GM21737 (cell line): ENCODE measurements at regions not wholly inside any gene's neighbourhood (a gene's known extent, or its start where the extent isn't known, plus 50 kb on each side); places are given as distances from the start of the nearest gene placed in this dataset.

Source experiments
- ATAC-seq: cut with Tn5 transposase; IDR thresholded peaks from one replicate; pipeline ENCODE4 v1.9.1; 2021; ENCODE audit warnings: mild to moderate bottlenecking, moderate library complexity; ENCODE audit not compliant: unreplicated experiment

- ATAC-seq, result no peak
Observed at GRCh38 chr18:71028285-71028762, 739.5 kb downstream of the SOCS6 start.

- ATAC-seq, result no peak
Observed at GRCh38 chr18:71027531-71027930, 738.7 kb downstream of the SOCS6 start.

DNA sequence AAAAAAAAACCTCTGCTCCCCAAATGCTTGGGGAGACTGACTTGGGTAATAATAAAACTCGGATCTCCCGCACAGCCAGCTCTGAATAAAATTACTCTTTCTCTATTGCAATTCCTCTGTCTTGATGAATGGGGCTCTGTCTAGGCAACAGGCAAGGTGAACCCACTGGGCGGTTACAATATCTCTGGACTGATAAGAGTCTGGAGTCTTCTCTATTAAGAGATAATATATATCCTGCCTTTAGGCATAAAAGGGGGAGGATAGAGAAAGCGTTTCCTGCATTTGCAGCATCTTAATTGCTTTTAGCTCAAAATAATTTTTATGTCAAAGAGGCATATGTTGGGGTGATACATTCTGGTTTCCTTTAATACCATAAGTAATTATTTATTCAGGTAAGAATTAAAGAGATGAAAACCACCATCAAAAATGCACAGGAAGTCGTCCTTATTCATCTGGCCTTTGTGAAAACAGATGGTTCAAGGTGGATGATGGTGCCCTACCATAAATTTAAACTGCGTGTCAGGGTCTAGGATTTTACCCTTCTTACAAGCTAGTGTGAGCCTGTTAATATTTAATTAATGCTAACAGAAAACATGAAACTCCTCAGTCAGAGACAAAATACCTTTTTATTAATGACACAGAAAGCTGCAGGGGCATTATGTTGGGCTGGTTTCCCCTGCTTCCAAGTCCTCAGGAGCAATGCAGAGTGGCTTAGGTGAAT lies 736.8 kb downstream of the SOCS6 start:
- no peak for ATAC-seq

DNA sequence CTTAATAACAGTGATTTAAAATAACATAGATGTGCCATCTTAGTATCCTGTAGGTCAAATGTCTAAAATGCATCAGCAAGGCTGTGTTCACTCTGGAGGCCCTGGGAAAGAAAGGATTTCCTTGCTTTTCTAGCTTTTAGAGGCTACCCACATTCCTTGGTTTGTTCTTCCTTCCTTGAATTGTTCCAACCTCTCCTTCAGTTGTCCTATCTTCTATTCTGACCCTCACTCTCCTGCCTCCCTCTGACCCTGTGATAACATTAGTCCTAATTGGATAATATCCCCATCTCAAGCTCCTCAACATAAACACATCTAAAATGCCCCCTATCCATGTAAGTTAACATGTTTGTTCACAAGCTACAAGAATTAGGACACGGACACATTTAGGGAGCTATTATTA lies 733.5 kb downstream of the SOCS6 start:
- no peak for ATAC-seq

DNA sequence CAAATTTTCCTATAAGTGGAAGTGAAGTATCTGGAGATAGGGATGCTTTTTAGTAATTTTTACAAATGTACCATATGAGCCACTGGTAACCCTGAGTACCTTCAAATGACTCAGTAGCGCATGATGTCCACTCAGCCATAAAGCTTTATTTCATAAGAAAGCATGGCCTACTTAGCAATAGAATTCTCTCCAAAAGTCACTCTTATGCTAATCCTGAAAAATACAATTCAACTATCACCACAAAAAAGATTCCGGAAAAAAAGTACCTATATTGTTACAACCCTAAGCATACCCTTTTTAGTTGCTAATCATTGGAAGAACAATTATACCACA lies 732.2 kb downstream of the SOCS6 start:
- ATAC-seq, result no peak

DNA sequence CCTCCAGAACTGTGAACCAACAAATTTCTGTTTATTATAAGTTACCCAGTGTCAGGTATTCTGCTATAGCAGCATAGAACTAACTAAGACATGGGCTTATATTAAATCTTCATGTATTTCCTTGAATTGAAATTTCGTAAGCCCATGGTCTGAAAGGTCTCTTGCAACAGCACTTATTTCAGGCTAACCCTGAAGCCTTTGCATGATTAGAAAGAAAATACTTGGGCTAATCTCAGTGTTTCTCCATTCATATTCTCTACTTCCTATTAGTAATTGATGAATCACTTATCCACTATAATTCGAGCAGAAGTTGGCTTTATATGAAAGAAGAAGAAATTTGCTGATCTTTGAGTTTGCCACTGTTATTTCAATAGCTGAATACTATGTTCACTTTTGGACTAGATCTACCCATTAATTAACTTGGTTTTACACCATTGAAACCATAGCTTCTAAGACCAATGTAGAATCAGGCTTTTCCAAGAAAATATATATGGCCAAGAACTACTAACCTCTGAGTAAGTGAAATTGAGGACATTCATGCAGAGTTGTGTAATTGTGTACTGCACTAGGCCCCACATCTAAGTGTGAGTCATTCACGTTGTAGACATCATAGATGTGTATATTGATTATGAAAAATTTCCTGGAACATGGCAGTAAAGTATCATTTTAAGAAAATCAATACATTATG lies 731.6 kb downstream of the SOCS6 start:
- ATAC-seq, result no peak

- no peak for ATAC-seq
Observed at GRCh38 chr18:71018816-71019215, 730.0 kb downstream of the SOCS6 start.

DNA sequence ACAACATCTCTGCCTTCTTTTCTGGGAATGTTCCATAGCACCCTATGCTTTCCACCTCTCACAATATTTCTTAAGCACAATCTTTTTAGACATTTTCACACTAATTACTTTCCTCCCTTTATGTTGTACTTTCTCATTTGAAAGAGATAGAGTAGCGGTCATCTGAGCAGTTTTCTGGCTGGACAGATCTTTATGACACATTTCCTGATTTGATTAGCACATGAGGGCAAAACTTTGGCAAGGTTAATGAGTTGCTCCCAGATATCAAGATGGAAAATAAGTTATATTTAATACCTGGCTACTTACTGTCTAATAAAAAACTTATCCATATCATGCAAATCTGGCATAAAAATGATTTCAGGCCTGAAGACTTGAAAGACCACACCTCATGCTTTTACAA lies 723.9 kb downstream of the SOCS6 start:
- ATAC-seq, result no peak

DNA sequence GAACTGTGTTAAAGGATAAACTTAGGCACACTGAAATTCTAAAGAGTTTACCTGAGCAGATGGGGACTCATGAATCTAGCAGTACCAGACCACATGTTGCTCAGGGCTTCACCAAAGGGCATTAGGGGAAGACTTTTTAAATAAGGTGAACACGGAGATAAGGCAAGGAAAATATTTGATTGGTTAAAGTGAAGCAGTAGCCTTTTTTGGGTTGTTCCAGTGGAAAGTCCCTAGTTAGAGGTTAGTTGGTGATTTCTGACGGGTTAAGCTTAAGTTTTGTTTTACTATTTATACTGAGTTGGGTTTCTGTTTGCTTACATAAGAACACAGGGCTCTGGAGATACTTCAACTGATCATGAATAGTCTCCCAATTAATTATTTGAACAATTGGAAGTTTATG lies 722.5 kb downstream of the SOCS6 start:
- no peak for ATAC-seq

- ATAC-seq, result no peak
Observed at GRCh38 chr18:71008257-71008656, 719.4 kb downstream of the SOCS6 start.

DNA sequence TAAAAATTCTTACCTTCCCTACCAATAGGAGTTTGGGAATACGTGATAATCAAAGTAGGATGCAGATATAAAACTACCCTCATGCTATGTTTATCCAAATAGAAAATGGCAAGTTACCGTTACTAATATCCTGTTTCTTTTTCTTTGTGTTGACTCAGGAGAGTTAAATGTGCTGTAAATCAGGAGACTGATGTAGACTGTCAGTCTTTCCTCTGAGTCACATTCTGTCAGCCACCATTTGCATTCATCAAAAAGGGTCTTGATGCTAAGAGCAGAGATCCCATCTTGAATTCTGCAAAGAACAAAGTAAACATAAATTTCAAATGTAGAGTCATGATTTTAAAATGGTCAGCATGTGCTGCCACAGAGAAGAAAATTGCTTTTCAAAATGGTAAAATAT lies 712.8 kb downstream of the SOCS6 start:
- ATAC-seq, result no peak

DNA sequence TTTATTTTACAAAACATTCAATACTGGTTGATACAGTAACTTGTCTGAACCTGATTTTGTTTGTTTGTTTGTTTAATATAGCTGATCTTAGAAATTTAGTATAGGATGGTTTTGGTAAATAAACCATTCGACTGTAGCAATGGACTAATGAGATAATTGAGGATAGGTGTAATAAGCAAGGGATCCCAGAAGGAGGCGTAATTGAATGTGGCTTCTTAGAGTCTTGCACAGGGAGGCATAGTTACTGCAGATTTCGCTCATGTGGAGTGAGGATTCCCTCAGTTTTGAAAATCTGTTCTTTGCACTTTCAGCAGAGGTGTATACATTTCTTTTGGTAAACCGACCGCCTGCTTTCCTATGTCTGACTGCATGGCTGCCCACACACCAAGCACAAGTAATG lies 709.6 kb downstream of the SOCS6 start:
- ATAC-seq, result no peak

DNA sequence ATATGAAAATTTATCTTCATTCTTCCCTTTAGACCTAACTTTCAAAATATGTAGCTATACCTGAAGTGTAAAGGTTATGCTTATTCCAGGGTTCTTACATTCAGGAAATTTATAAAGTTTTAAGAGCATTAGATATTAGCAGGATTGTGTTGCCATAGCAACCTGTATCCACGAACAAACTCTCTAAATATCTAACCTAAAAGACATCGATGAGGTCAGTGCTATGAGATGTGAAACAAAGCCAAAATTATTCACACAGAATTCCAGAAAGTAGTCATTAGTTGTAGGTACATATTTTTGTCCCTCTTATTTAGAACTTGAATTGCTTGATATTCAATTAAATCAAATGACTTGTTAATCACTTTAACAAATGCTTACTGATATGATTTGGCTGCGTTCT lies 705.3 kb downstream of the SOCS6 start:
- no peak for ATAC-seq

DNA sequence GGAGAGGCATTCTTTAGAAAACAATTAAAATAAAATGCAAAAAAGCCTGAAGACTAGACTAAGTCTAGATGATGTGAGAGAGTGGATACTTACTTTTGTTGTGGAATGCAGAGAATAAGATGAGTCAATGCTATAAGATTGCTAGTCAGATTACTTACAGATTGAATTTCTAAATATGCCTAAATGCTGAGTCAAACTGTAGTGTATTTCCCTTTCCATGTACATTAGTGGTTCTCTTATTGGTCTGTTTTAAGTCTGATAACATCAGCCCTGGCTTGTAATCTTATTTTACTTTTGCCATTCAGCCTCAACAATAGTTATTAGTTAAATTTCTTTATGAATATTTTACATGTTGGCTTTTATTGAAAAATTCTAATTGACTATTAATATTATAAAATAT lies 702.7 kb downstream of the SOCS6 start:
- ATAC-seq, result no peak

DNA sequence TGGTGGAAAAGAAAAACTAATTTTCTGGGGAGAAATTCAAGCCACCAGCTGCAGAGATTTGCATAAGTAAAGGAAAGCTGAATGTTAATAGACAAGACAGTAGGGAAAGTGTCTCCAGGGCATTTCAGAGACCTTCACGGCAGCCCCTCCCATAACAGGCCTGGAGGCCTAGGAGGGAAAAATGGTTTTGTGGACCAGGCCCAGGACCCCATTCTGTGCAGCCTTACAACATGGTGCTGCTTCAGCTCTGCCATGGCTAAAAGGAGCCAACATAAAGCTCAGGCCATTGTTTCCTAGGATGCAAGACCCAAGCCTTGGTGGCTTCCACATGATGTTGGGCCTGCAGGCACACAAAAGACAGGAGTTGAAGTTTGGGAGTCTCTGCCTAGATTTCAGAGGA lies 697.1 kb downstream of the SOCS6 start:
- ATAC-seq, result no peak

GRCh38 chr18:70982292-70982691 lies 693.4 kb downstream of the SOCS6 start:
- no peak for ATAC-seq

DNA sequence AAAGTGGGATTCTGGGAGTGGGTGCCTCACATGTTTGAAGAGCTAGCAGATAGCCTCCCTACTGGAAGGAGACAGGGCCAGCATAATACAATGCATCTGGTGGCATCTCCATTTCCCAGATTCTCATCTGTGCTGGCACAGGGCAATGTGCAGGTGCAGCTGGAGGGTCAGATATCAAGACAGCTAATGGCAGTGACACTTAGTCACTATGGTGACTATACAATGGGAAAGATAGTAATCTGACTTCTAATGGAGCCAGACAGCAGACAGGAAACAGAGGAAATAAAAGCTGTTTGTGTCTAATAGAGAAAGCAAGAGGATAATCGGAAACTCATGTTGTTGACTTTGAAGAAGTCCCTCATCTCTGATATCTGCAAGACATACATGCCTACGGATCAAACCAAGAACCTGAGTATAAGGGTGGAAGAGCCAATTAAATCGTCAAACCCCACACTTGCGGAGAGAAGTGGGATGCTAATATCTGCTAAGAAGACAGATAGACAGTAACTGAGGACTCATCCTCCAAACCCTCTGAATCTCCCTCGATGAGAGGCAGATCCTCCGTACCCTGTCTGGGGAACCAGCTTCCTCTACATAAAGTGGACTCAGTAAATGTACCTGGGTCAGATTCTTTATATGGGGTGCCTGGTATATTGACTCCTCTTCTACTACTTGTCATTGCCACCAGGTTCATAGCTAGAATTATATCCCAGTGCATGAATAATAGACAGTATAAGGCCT lies 692.7 kb downstream of the SOCS6 start:
- ATAC-seq, result no peak

- ATAC-seq, result no peak
Observed at GRCh38 chr18:70973626-70974025, 684.8 kb downstream of the SOCS6 start.

- no peak for ATAC-seq
Observed at GRCh38 chr18:70966419-70966818, 677.6 kb downstream of the SOCS6 start.

DNA sequence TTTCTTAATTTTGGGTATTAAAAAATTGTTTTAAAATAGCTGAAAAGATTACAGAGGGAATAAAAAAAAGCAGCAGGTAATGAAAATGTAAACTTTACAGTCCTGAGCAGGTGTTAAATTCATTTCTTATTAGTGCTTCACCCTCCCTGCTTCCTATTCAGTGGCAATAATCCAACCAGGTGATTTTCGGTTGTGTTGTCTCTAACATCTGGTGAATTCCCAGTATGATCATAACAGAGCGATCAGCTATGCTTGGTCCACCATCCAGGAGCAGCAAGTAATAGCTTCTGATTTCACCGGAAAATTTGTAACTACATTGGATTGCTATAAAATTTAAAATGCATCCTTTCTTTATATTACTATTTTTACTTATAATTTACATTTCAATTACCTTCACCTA lies 673.1 kb downstream of the SOCS6 start:
- ATAC-seq, result no peak

DNA sequence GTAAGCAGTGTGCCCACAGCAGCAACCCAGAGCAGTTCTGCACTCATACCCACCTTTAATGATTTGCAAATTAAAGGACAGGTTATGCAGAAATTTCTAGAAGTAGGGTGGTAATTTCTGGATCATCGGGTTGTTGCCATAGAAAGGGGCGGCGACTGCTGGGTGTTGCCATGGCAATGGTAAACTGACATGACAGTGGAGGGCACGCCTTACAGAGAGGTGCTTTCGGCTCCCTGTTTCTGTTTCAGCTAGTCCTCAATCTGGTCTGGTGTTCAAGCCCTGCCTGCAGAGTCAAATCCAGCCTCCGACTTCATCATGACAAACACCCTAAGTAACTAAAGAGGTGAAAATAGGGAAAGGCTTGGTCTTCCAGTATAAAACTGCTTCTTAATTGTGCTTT lies 667.7 kb downstream of the SOCS6 start:
- no peak for ATAC-seq

- ATAC-seq, result no peak
Observed at GRCh38 chr18:70936160-70936559, 647.3 kb downstream of the SOCS6 start.
